Prostate gland (tissue), 2 donors: ENCODE measurements at regions not wholly inside any gene's neighbourhood (a gene's known extent, or its start where the extent isn't known, plus 50 kb on each side); places are given as distances from the start of the nearest gene placed in this dataset.

Experiments used
- CTCF ChIP-seq, 4 experiments: fragments of 200-600 bp in 2 of 4; fragments of 450-650 bp in 2 of 4; sonication (generic) in 2 of 4; IDR thresholded peaks; 1 replicate in 3 of 4; 2 replicates in 1 of 4; pipeline ENCODE4 v1.5.1; 2016 to 2019; ENCODE audit warnings: antibody characterized with exemption in 4 of 4, mild to moderate bottlenecking in 2 of 4, moderate library complexity in 2 of 4
- POLR2A ChIP-seq: fragments of 450-650 bp; IDR thresholded peaks from one replicate; pipeline ENCODE4 v1.6.1; 2016; ENCODE audit warnings: antibody characterized with exemption, mild to moderate bottlenecking

GRCh38 chr7:117944886-117945285 is 71.6 kb upstream of the CTTNBP2 start:
- TF ChIP-seq POLR2A: no peak
- TF ChIP-seq CTCF (IDR thresholded peaks at IDR 0.05): no peak
